Skeletal muscle cell (primary cell): ENCODE measurements at regions not wholly inside any gene's neighbourhood (a gene's known extent, or its start where the extent isn't known, plus 50 kb on each side); places are given as distances from the start of the nearest gene placed in this dataset.
"Not testable (repeated sequence)": the region's sequence is repeated elsewhere in the genome, so short reads cannot be mapped to it uniquely, and the experiment has no call there.

Source experiments
- DNase-seq: peaks from one replicate; pipeline ENCODE4 v3.0.0-alpha.2; 2010; ENCODE audit warnings: low read depth
- H3K4me3 ChIP-seq: 2 replicates; pipeline ENCODE4 v1.5.1; 2011; ENCODE audit warnings: low read depth, mild to moderate bottlenecking, control low read depth, low read length, moderate library complexity

GRCh38 chrX:39398963-39399261, 597.7 kb downstream of the MID1IP1 start:
- no peak for DNase-seq
- no peak overlapping the region for H3K4me3 ChIP-seq

GRCh38 chrX:39399387-39399786, 598.1 kb downstream of the MID1IP1 start:
- no peak for DNase-seq
- no peak overlapping the region for H3K4me3 ChIP-seq

GRCh38 chrX:39401483-39402110, 600.3 kb downstream of the MID1IP1 start:
- H3K4me3 ChIP-seq = no peak overlapping the region
- DNase-seq = no peak

GRCh38 chrX:39402158-39402557, 600.9 kb downstream of the MID1IP1 start:
- DNase-seq = no peak
- H3K4me3 ChIP-seq = no peak overlapping the region

GRCh38 chrX:39406799-39407198, 605.5 kb downstream of the MID1IP1 start:
- H3K4me3 ChIP-seq = no peak overlapping the region
- no peak for DNase-seq

GRCh38 chrX:39409246-39409917, 608.1 kb downstream of the MID1IP1 start:
- DNase-seq = no peak
- H3K4me3 ChIP-seq = no peak overlapping the region

- DNase-seq = no peak
- no peak overlapping the region for H3K4me3 ChIP-seq
Measured at GRCh38 chrX:39414290-39414854, 613.1 kb downstream of the MID1IP1 start.

- no peak overlapping the region for H3K4me3 ChIP-seq
- DNase-seq = no peak
Measured at GRCh38 chrX:39416547-39417260, 615.4 kb downstream of the MID1IP1 start.

- DNase-seq = no peak
- H3K4me3 ChIP-seq = no peak overlapping the region
Measured at GRCh38 chrX:39418254-39418704, 617.0 kb downstream of the MID1IP1 start.

- H3K4me3 ChIP-seq = no peak overlapping the region
- DNase-seq = no peak
Measured at GRCh38 chrX:39418731-39419638, 617.7 kb downstream of the MID1IP1 start.

- DNase-seq = no peak
- no peak overlapping the region for H3K4me3 ChIP-seq
Measured at GRCh38 chrX:39421006-39421405, 619.7 kb downstream of the MID1IP1 start.

GRCh38 chrX:39425124-39425806, 624.0 kb downstream of the MID1IP1 start:
- H3K4me3 ChIP-seq = no peak overlapping the region
- no peak for DNase-seq

GRCh38 chrX:39426101-39426500, 624.8 kb downstream of the MID1IP1 start:
- H3K4me3 ChIP-seq = no peak overlapping the region
- no peak for DNase-seq

GRCh38 chrX:39427492-39427891, 626.2 kb downstream of the MID1IP1 start:
- H3K4me3 ChIP-seq = no peak overlapping the region
- DNase-seq = peak; percentile 4

- peak; percentile 4 for DNase-seq
- H3K4me3 ChIP-seq = no peak overlapping the region
Measured at GRCh38 chrX:39427906-39428305, 626.6 kb downstream of the MID1IP1 start.

- no peak for DNase-seq
- H3K4me3 ChIP-seq = no peak overlapping the region
Measured at GRCh38 chrX:39430551-39430950, 629.3 kb downstream of the MID1IP1 start.

GRCh38 chrX:39431893-39432292, 630.6 kb downstream of the MID1IP1 start:
- DNase-seq = no peak
- no peak overlapping the region for H3K4me3 ChIP-seq

GRCh38 chrX:39434671-39435070, 633.4 kb downstream of the MID1IP1 start:
- not testable (repeated sequence) for DNase-seq, H3K4me3 ChIP-seq

- DNase-seq, H3K4me3 ChIP-seq: not testable (repeated sequence)
Measured at GRCh38 chrX:39436538-39436937, 635.3 kb downstream of the MID1IP1 start.
